Activated T-cell treated with anti-CD3 and anti-CD28 coated beads, Interleukin-2, amount 50 U/mL, for 1 hour (primary cell): ENCODE measurements at regions not wholly inside any gene's neighbourhood (a gene's known extent, or its start where the extent isn't known, plus 50 kb on each side); places are given as distances from the start of the nearest gene placed in this dataset.
"Not testable (repeated sequence)": the region's sequence is repeated elsewhere in the genome, so short reads cannot be mapped to it uniquely, and the experiment has no call there.

Experiments
- DNase-seq: peaks from one replicate; pipeline ENCODE4 v3.0.0-alpha.2; 2020

GRCh38 chr1:65593516-65593915, 173.0 kb downstream of the LEPR start:
- DNase-seq, result no peak

- DNase-seq, result no peak
Measured at GRCh38 chr1:65595724-65596123, 175.3 kb downstream of the LEPR start.

GRCh38 chr1:65596768-65597167, 176.3 kb downstream of the LEPR start:
- DNase-seq, result no peak

DNA sequence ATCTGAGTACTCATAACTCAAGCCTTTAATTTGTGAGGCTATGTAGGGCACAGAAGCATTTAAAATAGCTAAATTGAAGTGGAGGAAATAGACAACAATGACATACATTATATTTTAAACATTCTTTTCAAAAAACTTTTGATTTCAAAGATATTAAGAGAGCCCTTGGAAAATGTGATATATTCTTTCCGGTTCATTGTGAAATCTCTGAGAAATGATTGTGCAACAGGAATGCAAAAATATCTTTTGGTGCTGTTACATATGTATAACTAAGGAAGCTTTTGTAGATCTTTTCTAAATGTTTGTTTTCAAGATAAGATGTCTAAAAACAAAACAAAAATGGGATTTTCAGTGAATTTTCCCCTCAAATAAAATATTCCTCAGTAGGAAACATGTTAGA, 185.2 kb downstream of the LEPR start:
- no peak for DNase-seq

GRCh38 chr1:65606426-65606825, 186.0 kb downstream of the LEPR start:
- no peak for DNase-seq

DNA sequence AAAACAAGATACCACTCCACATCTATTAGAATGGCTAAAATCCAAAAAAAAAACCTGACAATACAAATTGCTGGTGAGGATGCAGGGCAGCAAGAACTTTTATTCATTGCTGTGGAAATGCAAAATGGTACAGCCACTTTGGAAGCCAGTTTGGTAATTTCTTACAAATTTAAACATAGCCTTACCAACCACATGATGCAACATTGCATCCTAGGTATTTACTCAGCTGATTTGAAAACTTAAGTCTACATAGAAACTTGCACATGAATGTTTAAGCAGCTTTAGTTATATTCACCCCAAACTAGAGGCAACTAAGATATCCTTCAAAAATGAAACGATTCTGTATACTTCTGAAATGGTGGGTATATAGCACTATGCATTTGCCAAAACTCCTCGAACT, 178.8 kb upstream of the PDE4B start:
- DNase-seq, result no peak

DNA sequence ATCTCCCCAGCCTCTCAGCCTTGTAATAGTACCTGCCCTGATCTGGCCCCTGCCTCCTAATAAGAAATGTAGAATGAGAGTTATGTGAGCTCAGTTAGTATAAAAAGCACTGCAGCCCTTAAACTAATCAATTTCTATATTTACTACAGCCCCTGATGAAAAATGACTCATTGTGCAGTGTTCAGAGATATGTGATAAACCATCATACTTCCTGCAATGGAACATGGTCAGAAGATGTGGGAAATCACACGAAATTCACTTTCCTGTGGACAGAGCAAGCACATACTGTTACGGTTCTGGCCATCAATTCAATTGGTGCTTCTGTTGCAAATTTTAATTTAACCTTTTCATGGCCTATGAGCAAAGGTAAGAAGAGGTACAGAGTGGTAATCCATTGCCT, 176.8 kb upstream of the PDE4B start:
- no peak for DNase-seq

DNA sequence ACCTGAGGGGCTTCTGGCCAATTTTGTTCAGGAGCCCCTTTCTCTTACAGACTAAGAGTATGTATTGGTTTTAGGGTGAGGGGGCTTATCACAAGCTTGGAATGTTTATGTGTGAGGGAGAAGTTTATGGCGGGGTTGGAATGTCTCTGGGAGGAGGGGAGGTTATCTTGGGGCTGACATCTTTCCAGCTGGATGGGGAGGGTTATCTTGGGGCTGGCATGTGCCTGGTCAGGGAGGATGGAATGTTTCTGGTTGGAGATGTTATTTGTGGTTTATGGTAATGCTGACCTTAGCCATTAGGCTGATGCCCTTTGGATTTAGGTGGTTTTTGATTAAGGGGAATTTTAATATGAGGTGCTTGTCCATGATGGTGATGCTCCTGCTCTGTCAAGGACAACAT, 171.0 kb upstream of the PDE4B start:
- not testable (repeated sequence) for DNase-seq

GRCh38 chr1:65623895-65624294, 168.8 kb upstream of the PDE4B start:
- no peak for DNase-seq

GRCh38 chr1:65625528-65625927, 167.2 kb upstream of the PDE4B start:
- no peak for DNase-seq

GRCh38 chr1:65626003-65626402, 166.7 kb upstream of the PDE4B start:
- DNase-seq, result no peak

GRCh38 chr1:65629788-65630187, 162.9 kb upstream of the PDE4B start:
- DNase-seq, result no peak

DNA sequence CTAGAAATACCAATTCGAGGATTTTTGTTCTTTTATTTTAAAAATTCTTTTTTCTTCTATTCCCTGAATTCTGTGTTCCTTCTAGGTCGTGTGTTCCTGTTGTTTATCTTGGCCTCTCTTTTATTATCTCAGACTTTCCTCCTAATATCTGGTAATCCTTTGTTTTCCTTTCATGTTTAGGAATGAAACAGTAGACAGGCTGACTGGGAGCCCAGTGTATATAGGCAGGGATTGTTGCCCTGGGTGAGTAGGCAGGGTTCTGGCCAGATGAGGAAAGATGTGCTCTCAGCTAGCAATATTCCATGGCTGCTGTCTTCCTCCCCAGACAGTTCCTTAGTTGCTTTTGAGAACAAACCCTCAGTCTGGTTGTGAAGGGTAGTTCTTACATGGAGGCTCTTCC, 161.8 kb upstream of the PDE4B start:
- DNase-seq, result no peak

DNA sequence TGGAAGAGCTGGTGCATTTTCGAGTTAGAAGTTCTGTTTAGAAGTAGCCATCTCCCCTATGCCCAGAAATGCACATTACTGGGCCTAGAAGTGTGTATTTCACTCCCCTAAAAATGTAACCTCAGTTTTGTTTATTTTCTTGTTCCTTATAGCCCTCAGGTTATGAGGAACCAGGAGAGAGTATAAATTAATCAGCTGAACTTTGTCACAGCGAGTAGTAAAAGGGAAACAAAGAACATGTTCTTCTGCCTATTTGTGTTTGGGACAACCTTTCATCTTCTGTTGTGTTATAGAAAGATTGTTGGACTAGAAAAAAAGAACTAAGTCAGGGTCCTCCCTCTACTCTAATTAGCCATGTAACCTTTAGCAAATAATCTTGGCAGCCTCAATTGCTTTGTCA, 160.5 kb upstream of the PDE4B start:
- no peak for DNase-seq

GRCh38 chr1:65640046-65640445, 152.6 kb upstream of the PDE4B start:
- DNase-seq, result no peak

DNA sequence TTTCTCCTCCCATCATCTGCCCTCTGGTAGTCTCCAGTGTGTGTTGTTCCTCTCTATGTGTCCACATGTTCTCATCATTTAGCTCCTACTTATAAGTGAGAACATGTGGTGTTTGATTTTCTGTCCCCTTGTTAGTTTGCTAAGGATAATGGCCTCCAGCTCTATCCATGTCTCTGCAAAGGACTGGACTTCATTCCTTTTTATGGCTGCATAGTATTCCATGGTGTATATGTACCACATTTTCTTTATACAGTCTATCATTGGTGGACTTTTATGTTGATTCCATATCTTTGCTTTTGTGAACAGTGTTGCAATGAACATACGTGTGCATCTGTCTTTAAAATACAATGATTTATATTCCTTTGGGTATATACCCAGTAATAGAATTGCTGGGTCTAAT, 143.5 kb upstream of the PDE4B start:
- DNase-seq, result not testable (repeated sequence)

DNA sequence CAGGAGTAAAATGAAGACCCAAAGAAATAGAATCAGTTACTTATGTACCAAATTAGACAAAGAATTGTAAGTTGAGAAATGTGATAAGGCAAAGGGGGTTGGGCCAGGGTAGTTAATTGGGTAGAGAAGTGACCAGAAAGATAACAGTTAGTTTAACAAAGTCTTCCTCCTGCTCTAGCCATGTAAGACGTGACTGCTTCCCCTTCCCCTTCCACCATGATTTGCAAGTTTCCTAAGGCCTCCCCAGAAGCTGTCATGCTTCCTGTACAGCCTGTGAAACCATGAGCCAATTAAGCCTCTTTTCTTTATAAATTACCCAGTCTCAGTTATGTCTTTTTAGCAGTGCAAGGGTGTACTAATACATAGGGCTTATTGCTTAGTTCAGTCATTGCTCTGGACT, 142.0 kb upstream of the PDE4B start:
- no peak for DNase-seq

DNA sequence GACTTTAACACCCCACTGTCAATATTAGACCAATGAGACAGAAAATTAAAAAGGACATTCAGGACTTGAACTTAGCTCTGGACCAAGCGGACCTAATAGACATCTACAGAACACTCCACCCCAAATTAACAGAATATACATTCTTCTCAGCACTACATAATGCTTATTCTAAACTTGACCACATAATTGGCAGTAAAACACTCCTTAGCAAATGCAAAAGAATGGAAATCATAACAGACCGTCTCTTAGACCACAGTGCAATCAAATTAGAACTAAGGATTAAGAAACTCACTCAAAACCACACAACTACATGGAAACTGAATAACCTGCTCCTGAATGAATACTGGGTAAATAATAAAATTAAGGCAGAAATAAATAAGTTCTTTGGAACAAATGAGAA, 138.2 kb upstream of the PDE4B start:
- not testable (repeated sequence) for DNase-seq

GRCh38 chr1:65657609-65658008, 135.1 kb upstream of the PDE4B start:
- DNase-seq, result not testable (repeated sequence)

GRCh38 chr1:65658122-65658521, 134.6 kb upstream of the PDE4B start:
- DNase-seq, result no peak

DNA sequence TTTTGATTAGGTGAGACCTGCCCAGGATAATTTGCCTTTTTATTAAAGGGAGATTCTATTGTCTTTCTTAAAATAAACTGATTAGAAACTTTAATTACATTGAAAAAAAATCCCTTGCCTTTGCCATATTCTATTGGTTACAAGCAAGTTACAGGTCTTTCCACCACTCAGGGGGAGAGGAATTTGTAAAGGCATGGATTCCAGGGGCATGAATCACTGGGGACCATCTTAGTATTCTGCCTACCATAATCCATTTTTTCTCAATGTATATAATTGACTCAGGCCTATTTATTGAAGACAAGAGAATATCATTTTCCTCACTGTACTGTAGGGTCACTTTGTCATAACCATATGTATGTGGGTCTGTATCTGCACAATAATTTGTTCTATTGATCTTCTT, 124.3 kb upstream of the PDE4B start:
- no peak for DNase-seq

- no peak for DNase-seq
Measured at GRCh38 chr1:65670518-65670917, 122.2 kb upstream of the PDE4B start.

GRCh38 chr1:65674522-65674921, 118.2 kb upstream of the PDE4B start:
- no peak for DNase-seq

- no peak for DNase-seq
Measured at GRCh38 chr1:65679773-65680172, 112.9 kb upstream of the PDE4B start.

GRCh38 chr1:65681096-65681495, 111.6 kb upstream of the PDE4B start:
- no peak for DNase-seq
